RWPE1 (cell line): ENCODE measurements at regions not wholly inside any gene's neighbourhood (a gene's known extent, or its start where the extent isn't known, plus 50 kb on each side); places are given as distances from the start of the nearest gene placed in this dataset.
"Not testable (repeated sequence)": the region's sequence is repeated elsewhere in the genome, so short reads cannot be mapped to it uniquely, and the experiment has no call there.

ENCODE experiments used
- CTCF ChIA-PET: fragments of 350-600 bp; sonication (Branson Sonifier 250); formaldehyde crosslinking; extraction: SDS; loops from one replicate; lab custom pipeline; 2021; lab: Yijun Ruan, JAX
- POLR2A ChIA-PET: fragments of 400-600 bp; formaldehyde crosslinking; extraction: SDS; loops from one replicate; lab custom pipeline; 2020; ENCODE audit warnings: antibody characterized with exemption; ENCODE audit not compliant: low non-redundant PET; lab: Yijun Ruan, JAX
- DNase-seq: peaks from one replicate; pipeline ENCODE4 v3.0.0; 2012; ENCODE audit warnings: low spot score
- H3K27ac ChIP-seq: fragments of 450-650 bp; 2 replicates; pipeline ENCODE4 v1.5.1; 2017
- TF ChIP-seq, protein P1 (sequence below): fragments of 450-650 bp; conservative IDR thresholded peaks from 2 replicates; pipeline ENCODE4 v1.5.1; 2017; ENCODE audit warnings: low read depth, mild to moderate bottlenecking

GRCh38 chr3:170801597-170801996 is 68.4 kb downstream of the RPL22L1 start:
- TF ChIP-seq, protein P1, sequence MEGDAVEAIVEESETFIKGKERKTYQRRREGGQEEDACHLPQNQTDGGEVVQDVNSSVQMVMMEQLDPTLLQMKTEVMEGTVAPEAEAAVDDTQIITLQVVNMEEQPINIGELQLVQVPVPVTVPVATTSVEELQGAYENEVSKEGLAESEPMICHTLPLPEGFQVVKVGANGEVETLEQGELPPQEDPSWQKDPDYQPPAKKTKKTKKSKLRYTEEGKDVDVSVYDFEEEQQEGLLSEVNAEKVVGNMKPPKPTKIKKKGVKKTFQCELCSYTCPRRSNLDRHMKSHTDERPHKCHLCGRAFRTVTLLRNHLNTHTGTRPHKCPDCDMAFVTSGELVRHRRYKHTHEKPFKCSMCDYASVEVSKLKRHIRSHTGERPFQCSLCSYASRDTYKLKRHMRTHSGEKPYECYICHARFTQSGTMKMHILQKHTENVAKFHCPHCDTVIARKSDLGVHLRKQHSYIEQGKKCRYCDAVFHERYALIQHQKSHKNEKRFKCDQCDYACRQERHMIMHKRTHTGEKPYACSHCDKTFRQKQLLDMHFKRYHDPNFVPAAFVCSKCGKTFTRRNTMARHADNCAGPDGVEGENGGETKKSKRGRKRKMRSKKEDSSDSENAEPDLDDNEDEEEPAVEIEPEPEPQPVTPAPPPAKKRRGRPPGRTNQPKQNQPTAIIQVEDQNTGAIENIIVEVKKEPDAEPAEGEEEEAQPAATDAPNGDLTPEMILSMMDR, result no peak
- no peak overlapping the region for H3K27ac ChIP-seq
- CTCF ChIA-PET, result no interaction called here
- POLR2A ChIA-PET, result no interaction called here
- no peak for DNase-seq

- DNase-seq, POLR2A ChIA-PET, H3K27ac ChIP-seq: not testable (repeated sequence)
- CTCF ChIA-PET, result interaction anchor here (0.6 kb wide), 1 partner anchor 668 kb away, joined by 4 read pairs; no protein-coding TSS in a partner anchor
These were observed 69.7 kb downstream of the RPL22L1 start for GRCh38 chr3:170800275-170800674.

DNA sequence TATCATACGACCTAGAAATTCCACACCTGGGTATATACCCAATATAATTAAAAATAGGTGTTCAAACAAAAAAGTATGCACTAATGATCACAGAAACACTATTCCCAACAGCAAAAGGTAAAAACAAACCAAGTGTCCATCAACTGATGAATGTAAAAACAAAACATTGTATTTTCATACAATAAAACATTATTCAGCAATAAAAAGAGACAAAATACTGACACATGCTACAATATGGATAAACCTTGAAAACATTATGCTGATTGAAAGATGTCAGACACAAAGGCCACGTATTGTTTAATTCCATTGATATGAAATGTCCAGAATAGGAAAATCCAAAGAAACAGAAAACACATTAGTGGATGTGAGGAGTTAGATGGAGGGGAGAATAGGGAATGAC is 71.0 kb downstream of the RPL22L1 start:
- POLR2A ChIA-PET, result no interaction called here
- H3K27ac ChIP-seq, result no peak overlapping the region
- TF ChIP-seq, protein P1, result no peak
- CTCF ChIA-PET, result interaction anchor here (1.1 kb wide), 1 partner anchor 10 kb away, joined by 5 read pairs; no protein-coding TSS in a partner anchor
- no peak for DNase-seq

DNA sequence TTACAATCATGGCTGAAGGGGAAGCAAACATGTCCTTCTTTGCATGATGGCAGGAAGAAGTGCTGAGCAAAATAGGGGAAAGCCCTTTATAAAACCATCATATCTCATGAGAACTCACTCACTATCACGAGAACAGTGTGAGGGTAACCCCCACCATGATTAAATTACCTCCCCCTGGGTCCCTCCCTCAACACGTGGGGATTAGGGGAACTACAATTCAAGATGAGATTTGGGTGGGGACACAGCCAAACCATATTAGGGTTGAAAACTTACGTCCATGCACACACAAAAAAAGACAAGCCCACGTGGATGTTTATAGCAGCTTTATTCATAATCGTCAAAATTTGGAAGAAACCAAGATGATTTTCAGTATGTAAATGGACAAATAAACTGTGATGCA is 72.3 kb downstream of the RPL22L1 start:
- no peak for DNase-seq
- CTCF ChIA-PET, result no interaction called here
- TF ChIP-seq, protein P1, result no peak

DNA sequence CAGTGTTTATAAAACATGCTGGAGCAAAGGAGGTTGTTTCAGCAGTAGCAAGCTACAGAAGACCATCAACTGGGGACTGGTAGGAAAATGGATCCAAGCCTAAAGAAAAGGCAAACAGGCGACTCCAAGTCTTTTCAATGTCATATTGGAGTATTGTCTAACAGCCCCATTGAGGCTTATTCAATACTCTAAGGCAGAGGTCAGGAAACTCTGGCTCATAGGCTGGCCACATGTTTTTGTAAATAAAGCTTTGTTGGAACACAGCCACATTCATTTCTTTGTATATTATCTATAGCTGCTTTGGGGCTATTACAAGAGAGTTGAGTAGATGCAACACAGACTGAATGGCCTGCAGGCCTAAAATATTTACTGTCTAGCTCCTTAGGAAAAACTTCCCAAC is 77.5 kb downstream of the RPL22L1 start:
- TF ChIP-seq, protein P1, result no peak
- no peak overlapping the region for H3K27ac ChIP-seq
- ChIA-PET CTCF (no interaction called here), POLR2A (no interaction called here)
- no peak for DNase-seq

More for the DNA sequence above, 72.3 kb downstream of the RPL22L1 start:
- H3K27ac ChIP-seq, result no peak overlapping the region
- POLR2A ChIA-PET, result no interaction called here

DNA sequence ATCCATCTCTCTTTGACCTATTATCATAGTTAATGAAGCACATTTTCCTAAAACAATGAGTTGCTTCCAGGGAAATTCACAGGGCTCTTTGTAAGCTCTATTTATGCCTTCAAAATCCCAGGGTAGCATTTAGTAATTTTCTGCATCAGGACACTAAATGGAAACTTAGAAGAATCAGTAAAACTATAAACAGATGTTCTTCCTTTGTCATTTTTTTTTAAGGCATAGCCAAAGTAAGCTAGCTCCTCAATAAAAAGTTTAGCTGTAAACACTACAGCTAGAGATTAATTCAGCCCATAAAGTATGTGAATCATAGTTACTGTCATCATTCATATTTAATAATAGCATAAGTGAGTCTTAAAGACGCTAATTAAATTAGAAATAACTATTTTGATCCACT is 79.3 kb downstream of the RPL22L1 start:
- H3K27ac ChIP-seq, result no peak overlapping the region
- ChIA-PET CTCF (no interaction called here), POLR2A (no interaction called here)
- TF ChIP-seq, protein P1, result no peak
- DNase-seq, result no peak

- TF ChIP-seq, protein P1, result no peak
- no peak overlapping the region for H3K27ac ChIP-seq
- POLR2A ChIA-PET, result no interaction called here
- CTCF ChIA-PET, result no interaction called here
- DNase-seq, result no peak
These were observed 82.5 kb downstream of the RPL22L1 start for GRCh38 chr3:170787464-170787863.
